ENCODE measurements at regions not wholly inside any gene's neighbourhood (a gene's known extent, or its start where the extent isn't known, plus 50 kb on each side); places are given as distances from the start of the nearest gene placed in this dataset.

- no peak for DNase-seq (ENCODE audit: low read depth in 2 of 3, low spot score in 1 of 3)
These were observed 51.4 kb upstream of the ITM2B start for GRCh38 chr13:48181482-48182145.

GRCh38 chr13:48178126-48178525 is 54.9 kb upstream of the ITM2B start:
- DNase-seq (ENCODE audit: low read depth in 2 of 3, low spot score in 1 of 3), result no peak

DNA sequence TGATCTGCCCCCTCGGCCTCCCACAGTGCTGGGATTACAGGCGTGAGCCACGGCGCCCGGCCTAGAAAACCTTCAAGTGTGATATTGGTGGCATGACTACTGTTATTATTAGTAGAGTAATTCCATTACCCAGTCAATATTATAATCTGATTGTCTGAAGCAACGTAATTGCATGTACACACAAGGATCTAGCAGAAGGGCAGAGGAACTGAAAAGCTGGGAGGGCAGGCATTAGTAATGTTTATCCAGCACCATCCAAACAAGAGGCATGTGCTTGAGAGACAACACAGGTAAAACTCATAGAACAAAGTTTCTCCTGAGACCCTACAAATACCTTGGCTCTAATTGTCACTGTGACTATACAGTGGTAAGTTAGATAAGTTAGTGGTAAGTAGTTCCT is 56.2 kb upstream of the ITM2B start:
- no peak for DNase-seq (ENCODE audit: low read depth in 2 of 3, low spot score in 1 of 3)

DNA sequence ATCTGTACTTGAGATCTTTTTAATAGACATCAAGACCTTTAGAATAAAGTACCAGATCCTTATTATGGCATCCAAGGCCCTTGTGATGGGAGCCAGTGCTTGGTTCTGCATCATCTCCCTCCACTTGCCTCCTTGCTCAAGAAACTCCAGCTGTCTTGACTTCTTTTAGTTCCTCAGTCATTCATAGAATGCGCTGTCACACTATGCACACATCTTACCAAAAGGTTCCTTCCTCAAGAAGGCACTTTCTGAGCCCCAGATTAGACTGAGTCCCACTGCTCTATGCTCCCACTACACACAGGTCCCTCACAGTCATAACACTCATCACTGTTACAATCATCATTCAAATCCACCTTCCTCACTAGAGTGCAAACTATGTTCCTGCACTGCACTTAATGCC is 57.8 kb upstream of the ITM2B start:
- DNase-seq (ENCODE audit: low read depth in 2 of 3, low spot score in 1 of 3), result no peak

DNA sequence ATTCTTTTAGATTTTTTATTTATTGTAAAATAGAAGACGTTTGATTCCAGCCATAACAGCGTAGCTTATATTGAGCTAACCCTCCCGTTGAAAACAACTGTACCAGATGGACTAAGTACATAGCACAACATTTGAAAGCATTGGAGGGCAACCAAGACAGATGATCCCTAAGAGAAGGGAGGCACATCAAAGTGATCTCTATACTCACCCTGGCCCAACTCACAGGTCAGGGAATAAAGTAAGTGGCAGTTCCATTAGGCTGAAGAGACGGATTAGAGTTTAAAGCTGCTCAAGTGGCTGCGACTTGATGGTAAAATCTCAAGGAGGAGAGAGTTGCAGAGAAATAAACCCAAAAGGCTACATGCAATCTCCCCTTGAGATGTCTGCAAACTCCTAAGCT is 65.1 kb upstream of the ITM2B start:
- DNase-seq (ENCODE audit: low read depth in 2 of 3, low spot score in 1 of 3), result no peak

DNA sequence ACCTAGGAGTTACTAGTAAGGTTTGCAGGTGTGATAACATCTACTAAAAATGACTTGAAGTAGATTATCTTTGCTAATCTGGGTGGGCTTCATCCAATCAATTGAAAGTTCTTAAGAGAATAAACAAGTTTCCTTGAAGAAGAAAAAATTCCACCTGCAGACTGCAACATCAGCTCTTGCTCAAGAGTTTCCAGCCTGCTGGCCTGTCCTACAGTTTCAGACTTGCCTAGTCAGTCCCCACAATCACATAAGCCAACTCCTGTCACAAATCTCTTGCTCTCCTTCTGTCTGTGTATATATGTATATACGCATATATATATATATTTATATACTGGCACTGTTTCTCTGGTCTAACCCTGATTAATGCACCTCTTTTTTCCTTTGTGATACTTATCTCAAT is 67.3 kb upstream of the ITM2B start:
- DNase-seq (ENCODE audit: low read depth in 2 of 3, low spot score in 1 of 3), result no peak

GRCh38 chr13:48165063-48165462 is 67.9 kb upstream of the ITM2B start:
- no peak for DNase-seq (ENCODE audit: low read depth in 2 of 3, low spot score in 1 of 3)

- no peak for DNase-seq (ENCODE audit: low read depth in 2 of 3, low spot score in 1 of 3)
These were observed 68.2 kb upstream of the MED4 start for GRCh38 chr13:48163061-48163460.

GRCh38 chr13:48162217-48162616 is 67.3 kb upstream of the MED4 start:
- no peak for DNase-seq (ENCODE audit: low read depth in 2 of 3, low spot score in 1 of 3)

- DNase-seq (ENCODE audit: low read depth in 2 of 3, low spot score in 1 of 3), result no peak
These were observed 66.8 kb upstream of the MED4 start for GRCh38 chr13:48161530-48162179.

DNA sequence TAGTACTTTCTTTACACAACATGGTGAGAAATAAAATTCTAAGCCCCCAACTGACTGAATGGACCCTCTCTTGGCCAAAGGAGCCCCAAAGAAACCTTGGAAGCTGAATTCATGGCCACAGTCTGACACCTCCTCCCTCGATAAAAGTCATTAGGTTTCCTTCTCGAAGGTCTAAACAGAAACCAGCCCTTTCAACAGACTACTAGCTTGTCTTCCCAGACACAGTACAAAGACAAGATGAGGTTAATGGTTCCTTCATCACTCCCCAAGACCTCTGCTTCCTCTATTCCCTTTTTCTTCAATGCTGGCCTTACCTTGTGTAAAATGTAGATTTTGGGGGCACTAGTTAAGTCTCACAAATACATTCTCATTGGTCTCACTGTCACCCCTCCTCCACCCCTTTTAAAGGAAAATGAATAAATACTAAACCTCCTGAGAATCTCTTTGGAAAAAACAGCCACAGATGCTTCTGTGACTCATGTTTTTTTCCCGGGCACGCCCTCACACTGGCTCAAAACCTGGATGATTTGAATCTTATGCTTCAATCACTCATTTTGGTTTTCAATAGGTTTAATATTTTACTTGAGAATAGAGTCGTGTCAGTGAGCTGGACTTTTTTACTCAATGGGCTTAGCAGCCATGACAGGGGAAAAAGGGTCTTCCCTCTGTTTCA is 65.8 kb upstream of the MED4 start:
- DNase-seq (ENCODE audit: low read depth in 2 of 3, low spot score in 1 of 3), result no peak

- no peak for DNase-seq (ENCODE audit: low read depth in 2 of 3, low spot score in 1 of 3)
These were observed 64.9 kb upstream of the MED4 start for GRCh38 chr13:48159826-48160225.

DNA sequence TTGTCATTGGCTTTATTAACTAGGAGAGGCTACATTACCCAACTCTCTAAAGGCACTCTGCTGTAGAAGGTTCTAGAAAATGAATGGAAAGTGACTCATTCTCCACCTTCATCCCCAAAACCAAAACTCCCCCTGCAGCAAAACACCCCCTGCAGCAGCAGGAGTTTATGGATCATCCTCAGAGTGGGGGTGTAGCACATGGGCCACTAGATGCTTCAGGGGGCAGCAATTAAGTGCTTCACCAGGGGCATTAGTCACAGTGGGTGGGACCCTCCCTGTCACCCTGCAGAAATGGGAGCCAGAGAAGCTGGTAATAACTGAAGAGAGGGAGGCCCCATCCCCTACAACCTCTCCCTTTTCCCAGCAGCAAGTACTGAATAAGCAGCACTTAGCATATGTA is 64.5 kb upstream of the MED4 start:
- no peak for DNase-seq (ENCODE audit: low read depth in 2 of 3, low spot score in 1 of 3)

GRCh38 chr13:48158915-48159314 is 64.0 kb upstream of the MED4 start:
- no peak for DNase-seq (ENCODE audit: low read depth in 2 of 3, low spot score in 1 of 3)

- no peak for DNase-seq (ENCODE audit: low read depth in 2 of 3, low spot score in 1 of 3)
These were observed 63.4 kb upstream of the MED4 start for GRCh38 chr13:48158290-48158689.

DNA sequence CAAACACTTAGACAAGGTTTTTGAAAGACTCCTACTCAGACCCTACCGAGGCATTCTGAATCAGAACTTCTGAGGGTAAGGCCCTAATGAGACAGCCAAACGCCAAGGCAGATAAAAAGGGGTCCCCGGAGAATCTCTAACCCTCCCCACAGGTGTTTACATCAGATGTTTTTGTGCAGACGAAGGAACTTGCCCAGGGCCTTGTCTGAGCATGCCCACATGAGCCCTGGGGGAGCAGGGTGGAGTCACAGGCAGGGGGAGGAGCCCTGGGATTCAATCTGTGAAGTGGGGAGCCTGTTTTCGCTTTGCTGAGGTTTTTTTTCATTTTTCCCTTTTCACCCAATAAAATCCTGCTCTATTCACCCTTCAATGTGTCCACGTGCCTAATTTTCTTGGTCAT is 61.6 kb upstream of the MED4 start:
- peak; percentile 57 to 61 (median 59) for DNase-seq (ENCODE audit: low read depth in 2 of 3, low spot score in 1 of 3)

DNA sequence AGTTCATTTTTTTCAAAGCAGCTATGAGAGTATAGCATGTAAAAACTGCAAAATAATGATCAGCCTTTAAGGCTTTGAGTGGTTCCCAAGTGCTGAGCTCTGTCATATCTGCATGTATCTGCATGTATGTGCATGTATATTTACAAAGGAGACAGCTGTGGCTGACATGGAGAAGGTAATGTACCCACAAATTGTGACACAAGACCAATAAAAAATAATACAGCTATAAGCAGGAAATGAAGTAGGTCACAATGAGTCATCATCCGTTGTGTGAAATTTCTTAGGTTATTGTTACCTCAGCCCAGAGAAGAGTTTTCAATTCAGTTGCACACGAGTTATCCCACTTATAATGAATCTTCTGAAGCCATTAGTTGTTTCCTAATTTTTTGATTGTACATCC is 60.9 kb upstream of the MED4 start:
- DNase-seq (ENCODE audit: low read depth in 2 of 3, low spot score in 1 of 3), result no peak

GRCh38 chr13:48154671-48155070 is 59.8 kb upstream of the MED4 start:
- DNase-seq (ENCODE audit: low read depth in 2 of 3, low spot score in 1 of 3), result no peak

DNA sequence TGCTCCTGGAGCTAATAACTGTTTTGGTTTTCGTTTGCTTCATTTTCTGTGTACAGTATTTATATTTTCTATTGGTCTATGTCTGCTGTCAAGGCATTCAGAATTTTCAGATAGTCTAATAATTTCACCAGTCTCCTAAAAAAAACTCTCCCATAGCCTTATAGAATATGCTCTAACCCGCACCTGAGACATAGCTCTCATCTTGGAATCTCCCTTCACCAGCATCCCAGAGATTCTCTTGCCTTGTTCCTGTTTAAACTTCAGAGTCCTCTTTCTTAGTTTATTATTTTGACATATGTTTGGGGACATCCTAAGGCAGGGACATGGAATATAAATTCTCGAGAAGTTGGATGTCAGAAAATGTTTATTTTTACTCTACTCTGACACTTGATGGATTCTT is 58.3 kb upstream of the MED4 start:
- no peak for DNase-seq (ENCODE audit: low read depth in 2 of 3, low spot score in 1 of 3)

DNA sequence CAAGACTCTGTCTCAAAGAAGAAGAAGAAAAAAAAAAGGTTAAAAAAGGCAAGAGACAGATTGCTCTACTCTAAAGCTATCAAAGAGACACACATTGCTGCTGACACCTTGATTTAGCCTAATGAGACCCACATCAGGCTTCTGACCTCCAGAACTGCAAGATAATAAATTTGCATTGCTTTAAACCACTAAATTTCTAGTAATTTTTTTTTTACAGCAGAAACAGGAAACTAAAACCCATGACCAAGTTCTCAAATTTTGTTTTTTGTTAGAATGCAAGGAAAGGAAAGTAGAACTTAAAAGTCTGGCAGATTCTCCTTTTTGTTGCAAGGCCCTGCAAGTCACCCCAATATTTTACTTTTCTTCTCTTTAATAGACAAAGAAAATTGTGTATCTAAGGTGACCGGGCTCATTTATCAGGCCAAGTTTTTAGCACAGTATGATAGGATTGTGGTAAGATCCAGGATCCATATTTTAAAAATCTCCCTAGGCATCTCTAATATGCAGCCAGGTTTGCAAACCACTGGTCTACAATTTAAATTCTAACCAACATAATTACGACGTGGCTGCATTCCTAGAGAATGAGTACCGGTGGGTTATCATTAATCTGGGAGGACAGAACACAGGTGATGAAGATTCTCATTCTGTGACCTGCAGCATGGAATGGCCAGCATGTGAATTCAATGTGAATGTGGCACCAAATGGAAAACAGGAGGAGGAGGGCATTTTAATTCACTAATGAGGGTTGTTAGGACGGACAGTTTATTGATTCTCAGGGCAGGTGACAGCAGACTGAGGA is 56.7 kb upstream of the MED4 start:
- no peak for DNase-seq (ENCODE audit: low read depth in 2 of 3, low spot score in 1 of 3)

DNA sequence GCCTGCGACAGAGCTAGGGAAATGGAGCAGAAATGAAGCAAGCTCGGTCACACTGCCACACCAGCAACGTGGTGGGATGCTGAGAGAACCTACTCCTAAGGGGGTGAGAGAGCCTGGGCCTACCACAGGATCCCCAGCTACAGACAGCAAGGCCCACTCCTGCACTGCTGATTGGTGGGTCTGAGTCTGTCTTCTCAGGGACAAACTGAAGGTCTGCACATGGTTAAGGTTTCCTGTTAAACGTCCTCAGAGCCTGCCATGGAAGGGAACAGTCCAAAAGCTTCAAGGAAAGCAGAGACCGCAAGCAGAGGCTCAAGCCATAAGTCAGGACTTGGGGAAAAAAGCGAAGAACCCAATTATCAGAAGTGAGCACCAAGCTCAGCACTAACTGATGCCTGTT is 53.5 kb upstream of the MED4 start:
- DNase-seq (ENCODE audit: low read depth in 2 of 3, low spot score in 1 of 3), result no peak

GRCh38 chr13:48146636-48147035 is 51.7 kb upstream of the MED4 start:
- DNase-seq (ENCODE audit: low read depth in 2 of 3, low spot score in 1 of 3), result no peak
